ENCODE measurements at regions not wholly inside any gene's neighbourhood (a gene's known extent, or its start where the extent isn't known, plus 50 kb on each side); places are given as distances from the start of the nearest gene placed in this dataset.

DNA sequence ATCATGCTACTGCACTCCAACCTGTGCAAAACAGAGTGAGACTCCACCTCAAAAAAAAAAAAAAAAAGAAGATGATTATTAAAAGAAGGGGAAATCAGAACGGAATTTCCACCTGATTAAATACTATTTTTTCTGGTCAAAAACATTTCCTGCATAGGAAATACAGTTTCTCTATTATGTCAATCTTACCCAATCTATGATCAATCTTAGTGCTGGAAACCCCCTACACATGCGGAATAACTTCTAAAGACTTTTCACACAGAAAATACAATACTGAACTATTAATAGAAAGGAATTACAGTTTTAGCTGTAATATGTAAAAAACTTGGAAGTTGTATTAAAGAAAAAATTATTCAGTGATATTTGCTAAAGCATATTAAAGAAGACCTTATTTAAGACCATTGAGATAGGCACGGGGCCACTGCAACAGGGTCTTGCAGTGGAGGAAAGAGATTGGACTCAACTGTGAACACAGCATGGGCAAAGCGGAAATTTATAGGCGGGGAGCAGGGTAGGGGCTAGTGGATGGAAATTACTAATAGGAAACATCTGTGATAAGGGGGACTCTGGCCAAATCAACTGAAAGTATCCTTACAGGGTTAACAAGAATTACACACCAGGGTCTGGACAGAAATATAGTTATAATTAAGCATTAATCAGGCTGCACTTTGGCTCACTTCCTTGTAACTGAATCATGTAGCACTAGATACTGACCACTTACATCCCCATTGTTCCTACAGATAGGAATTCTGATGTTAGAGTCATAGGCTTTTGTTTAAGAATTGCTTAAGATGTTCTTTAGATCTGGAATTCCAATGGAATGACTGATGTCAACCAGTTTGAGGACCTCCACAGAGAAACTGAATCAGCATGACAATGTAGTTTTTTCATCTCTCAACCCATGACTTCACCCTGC, 411.5 kb upstream of the DDI1 start:
- DNase-seq = no peak

GRCh38 chr11:103625624-103625965, 410.8 kb upstream of the DDI1 start:
- no peaks in the 10 kb centered on the region for H3K27me3 ChIP-seq
- DNase-seq = no peak
- no peaks in the 10 kb centered on the region for H3K36me3 ChIP-seq
- H3K27ac ChIP-seq = no peak overlapping the region
- no peaks in the 10 kb centered on the region for H3K9me3 ChIP-seq (replicated peaks)
- 0 out of 2 replicates have a peak, but pooled peaks cover 5% of the 10 kb centered on the region for H3K4me1 ChIP-seq
- no peak overlapping the region for H3K4me3 ChIP-seq

More for the DNA sequence above, 411.5 kb upstream of the DDI1 start:
- H3K36me3 ChIP-seq = no peaks in the 10 kb centered on the region
- H3K4me1 ChIP-seq = 0 out of 2 replicates have a peak, but pooled peaks cover 5% of the 10 kb centered on the region
- no peaks in the 10 kb centered on the region for H3K27me3 ChIP-seq
- H3K4me3 ChIP-seq = no peak overlapping the region
- H3K27ac ChIP-seq = no peak overlapping the region
- no peaks in the 10 kb centered on the region for H3K9me3 ChIP-seq (replicated peaks)

- Histone ChIP-seq H3K9me3 (replicated peaks) (no peaks in the 10 kb centered on the region), H3K36me3 (no peaks in the 10 kb centered on the region), H3K4me1 (no peaks in the 10 kb centered on the region), H3K27me3 (no peaks in the 10 kb centered on the region), H3K4me3 (no peak overlapping the region), H3K27ac (no peak overlapping the region)
- DNase-seq = no peak
Measured at GRCh38 chr11:103628121-103628520, 408.3 kb upstream of the DDI1 start.

GRCh38 chr11:103631841-103632240, 404.6 kb upstream of the DDI1 start:
- DNase-seq = no peak
- H3K4me1 ChIP-seq = no peaks in the 10 kb centered on the region
- no peaks in the 10 kb centered on the region for H3K27me3 ChIP-seq
- no peak overlapping the region for H3K27ac ChIP-seq
- H3K36me3 ChIP-seq = no peaks in the 10 kb centered on the region
- no peaks in the 10 kb centered on the region for H3K9me3 ChIP-seq (replicated peaks)
- no peak overlapping the region for H3K4me3 ChIP-seq

- no peaks in the 10 kb centered on the region for H3K9me3 ChIP-seq (replicated peaks)
- H3K4me1 ChIP-seq = no peaks in the 10 kb centered on the region
- H3K27me3 ChIP-seq = no peaks in the 10 kb centered on the region
- no peak overlapping the region for H3K27ac ChIP-seq
- DNase-seq = no peak
- no peak overlapping the region for H3K4me3 ChIP-seq
- no peaks in the 10 kb centered on the region for H3K36me3 ChIP-seq
Measured at GRCh38 chr11:103633068-103633788, 403.2 kb upstream of the DDI1 start.

GRCh38 chr11:103633819-103634590, 402.4 kb upstream of the DDI1 start:
- H3K4me1 ChIP-seq = no peaks in the 10 kb centered on the region
- no peak for DNase-seq
- H3K27ac ChIP-seq = no peak overlapping the region
- no peaks in the 10 kb centered on the region for H3K27me3 ChIP-seq
- H3K36me3 ChIP-seq = no peaks in the 10 kb centered on the region
- H3K4me3 ChIP-seq = no peak overlapping the region
- H3K9me3 ChIP-seq (replicated peaks) = no peaks in the 10 kb centered on the region

- no peaks in the 10 kb centered on the region for H3K36me3 ChIP-seq
- H3K4me1 ChIP-seq = no peaks in the 10 kb centered on the region
- DNase-seq = no peak
- H3K27ac ChIP-seq = no peak overlapping the region
- H3K4me3 ChIP-seq = no peak overlapping the region
- H3K9me3 ChIP-seq (replicated peaks) = no peaks in the 10 kb centered on the region
- H3K27me3 ChIP-seq = no peaks in the 10 kb centered on the region
Measured at GRCh38 chr11:103636232-103636631, 400.2 kb upstream of the DDI1 start.

GRCh38 chr11:103637295-103637694, 399.1 kb upstream of the DDI1 start:
- Histone ChIP-seq H3K9me3 (replicated peaks) (no peaks in the 10 kb centered on the region), H3K4me1 (no peaks in the 10 kb centered on the region), H3K27me3 (no peaks in the 10 kb centered on the region), H3K27ac (no peak overlapping the region), H3K36me3 (no peaks in the 10 kb centered on the region), H3K4me3 (no peak overlapping the region)
- DNase-seq = no peak

GRCh38 chr11:103637831-103638230, 398.6 kb upstream of the DDI1 start:
- H3K4me1 ChIP-seq = no peaks in the 10 kb centered on the region
- DNase-seq = no peak
- H3K27ac ChIP-seq = no peak overlapping the region
- no peaks in the 10 kb centered on the region for H3K27me3 ChIP-seq
- no peaks in the 10 kb centered on the region for H3K36me3 ChIP-seq
- H3K9me3 ChIP-seq (replicated peaks) = no peaks in the 10 kb centered on the region
- H3K4me3 ChIP-seq = no peak overlapping the region

DNA sequence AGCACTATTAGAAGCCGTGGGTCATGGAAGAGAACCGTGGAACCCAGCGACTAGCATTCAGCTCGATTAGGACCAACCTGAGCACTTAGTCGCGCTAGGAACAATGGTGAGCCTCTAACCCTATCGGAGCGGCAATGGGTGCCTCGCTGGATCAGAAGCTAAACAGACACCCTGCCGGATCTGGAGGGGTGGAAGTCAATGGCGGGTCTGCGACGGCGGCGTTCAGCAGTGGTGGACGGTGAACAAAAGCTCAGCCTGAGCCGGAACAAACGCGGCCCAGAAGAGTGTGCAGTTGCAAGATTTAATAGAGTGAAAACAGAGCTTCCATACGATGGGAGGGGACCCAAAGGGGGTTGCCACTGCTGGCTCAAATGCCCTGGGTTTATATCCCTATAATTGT, 391.8 kb upstream of the DDI1 start:
- no peak overlapping the region for H3K27ac ChIP-seq
- no peaks in the 10 kb centered on the region for H3K36me3 ChIP-seq
- H3K4me3 ChIP-seq = no peak overlapping the region
- no peak for DNase-seq
- H3K27me3 ChIP-seq = no peaks in the 10 kb centered on the region
- no peaks in the 10 kb centered on the region for H3K4me1 ChIP-seq
- no peaks in the 10 kb centered on the region for H3K9me3 ChIP-seq (replicated peaks)

DNA sequence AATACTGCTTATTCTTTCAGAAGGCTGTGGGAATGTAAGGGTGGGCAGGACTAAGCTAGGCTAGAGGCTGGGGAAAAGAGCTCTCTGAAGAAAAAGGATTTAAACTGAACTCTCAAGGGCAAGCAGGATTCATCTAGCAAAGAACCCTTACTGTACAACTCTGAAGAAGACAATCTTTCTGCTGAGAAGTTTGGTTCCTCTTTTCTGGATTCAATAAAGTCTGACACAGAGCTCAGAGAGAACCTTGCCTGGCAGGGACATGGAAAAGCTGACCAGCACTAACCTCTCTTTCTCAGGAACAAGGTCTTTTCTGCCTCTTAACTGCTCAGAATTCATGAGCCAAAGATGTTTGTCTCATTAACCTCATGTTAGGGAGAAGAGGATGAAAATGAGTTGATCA, 388.4 kb upstream of the DDI1 start:
- no peak for DNase-seq
- H3K9me3 ChIP-seq (replicated peaks) = no peaks in the 10 kb centered on the region
- no peaks in the 10 kb centered on the region for H3K4me1 ChIP-seq
- H3K4me3 ChIP-seq = no peak overlapping the region
- no peaks in the 10 kb centered on the region for H3K36me3 ChIP-seq
- no peak overlapping the region for H3K27ac ChIP-seq
- no peaks in the 10 kb centered on the region for H3K27me3 ChIP-seq

DNA sequence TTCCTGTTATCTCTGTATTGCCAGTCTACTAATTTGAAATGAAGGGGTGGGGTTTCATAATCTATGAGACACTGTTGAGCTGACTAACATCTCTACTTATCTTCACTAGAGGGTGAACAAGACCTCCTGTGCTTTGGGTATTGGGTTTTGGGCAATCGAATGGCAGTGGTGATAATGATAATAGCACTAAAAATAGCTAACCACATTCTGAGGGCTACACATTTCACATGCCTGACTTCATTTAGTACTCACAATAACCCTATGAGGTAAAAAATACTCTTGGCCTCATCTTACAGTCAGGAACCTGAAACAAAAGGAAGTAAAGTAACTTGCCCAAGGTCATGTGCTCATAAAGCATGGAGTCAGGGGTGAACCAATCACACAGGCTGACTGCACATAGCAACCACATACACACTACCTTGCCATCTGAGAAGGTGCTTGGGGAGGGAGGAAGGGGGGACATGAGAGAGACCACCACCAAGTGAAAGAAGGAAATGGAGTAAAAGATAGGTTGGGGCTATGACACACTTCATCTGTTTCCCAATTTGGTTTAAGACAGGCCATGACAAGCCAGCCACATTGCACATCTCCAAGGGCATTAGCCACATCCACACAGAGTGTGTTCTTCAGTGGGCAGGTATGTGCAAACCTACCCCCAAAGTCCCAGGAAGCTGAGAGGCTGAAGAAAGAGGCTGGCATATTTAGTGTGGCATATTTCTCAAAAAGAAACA, 387.6 kb upstream of the DDI1 start:
- H3K27me3 ChIP-seq = no peaks in the 10 kb centered on the region
- DNase-seq = no peak
- H3K9me3 ChIP-seq (replicated peaks) = no peaks in the 10 kb centered on the region
- no peaks in the 10 kb centered on the region for H3K4me1 ChIP-seq
- H3K36me3 ChIP-seq = no peaks in the 10 kb centered on the region
- H3K4me3 ChIP-seq = no peak overlapping the region
- no peak overlapping the region for H3K27ac ChIP-seq

DNA sequence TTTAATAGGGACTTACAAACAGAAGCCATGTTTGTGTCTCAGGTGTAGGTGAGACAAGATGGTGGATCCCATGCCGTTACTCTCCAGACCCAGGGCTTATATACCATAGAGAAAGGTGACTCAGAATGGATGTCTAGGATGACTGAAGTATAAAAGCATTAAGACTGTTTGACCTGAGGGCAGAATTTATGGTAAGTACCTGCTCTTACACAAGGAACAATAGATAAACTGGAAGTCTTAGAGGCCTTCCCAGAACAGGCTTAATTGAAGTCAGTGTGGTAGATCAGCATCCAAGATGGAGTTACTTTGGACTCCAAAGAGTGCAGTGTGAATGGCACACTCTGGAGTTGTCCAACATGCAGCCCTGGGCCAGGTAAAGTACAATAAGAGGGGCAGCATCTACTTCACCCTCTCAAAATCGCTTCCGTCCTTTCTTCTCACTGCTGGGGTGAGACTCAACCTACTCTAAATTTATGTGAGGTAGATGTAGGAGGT, 387.0 kb upstream of the DDI1 start:
- H3K4me1 ChIP-seq = no peaks in the 10 kb centered on the region
- H3K27me3 ChIP-seq = no peaks in the 10 kb centered on the region
- H3K27ac ChIP-seq = no peak overlapping the region
- H3K4me3 ChIP-seq = no peak overlapping the region
- H3K36me3 ChIP-seq = no peaks in the 10 kb centered on the region
- no peak for DNase-seq
- no peaks in the 10 kb centered on the region for H3K9me3 ChIP-seq (replicated peaks)

DNA sequence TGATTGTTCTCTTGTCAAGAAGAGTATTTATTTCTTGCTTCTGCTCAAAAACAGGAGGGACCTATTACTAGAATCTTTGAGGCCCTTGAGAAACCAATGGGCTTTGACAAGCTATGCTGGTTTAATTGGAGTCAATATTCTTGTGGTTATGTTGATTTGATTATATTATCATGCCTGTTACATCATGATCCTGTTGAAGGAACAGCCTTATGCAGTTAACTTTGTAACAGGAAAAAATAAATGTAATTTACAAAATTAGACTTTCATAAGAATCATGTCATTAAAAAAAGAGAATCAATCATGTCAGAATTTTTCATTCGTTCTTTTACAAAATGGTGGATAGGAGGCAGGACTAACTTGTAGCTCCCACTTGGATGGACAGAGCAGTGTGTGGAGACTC, 386.1 kb upstream of the DDI1 start:
- Histone ChIP-seq H3K36me3 (no peaks in the 10 kb centered on the region), H3K27ac (no peak overlapping the region), H3K27me3 (no peaks in the 10 kb centered on the region), H3K9me3 (replicated peaks) (no peaks in the 10 kb centered on the region), H3K4me3 (no peak overlapping the region), H3K4me1 (no peaks in the 10 kb centered on the region)
- DNase-seq = no peak
